Keratinocyte (primary cell): ENCODE measurements at regions not wholly inside any gene's neighbourhood (a gene's known extent, or its start where the extent isn't known, plus 50 kb on each side); places are given as distances from the start of the nearest gene placed in this dataset.

Source experiments
- EZH2 ChIP-seq: IDR thresholded peaks from one replicate; pipeline ENCODE4 v1.6.1; 2012; ENCODE audit warnings: inconsistent platforms, mild to moderate bottlenecking, low read length, moderate library complexity
- TF ChIP-seq, protein P1 (sequence below), 3 experiments: IDR thresholded peaks in 1 of 3; conservative IDR thresholded peaks in 1 of 3; optimal IDR thresholded peaks in 1 of 3; 2 replicates in 2 of 3; 3 replicates in 1 of 3; pipeline versions ENCODE3 to v1.5.1; 2011; ENCODE audit warnings: low read length in 3 of 3, mild to moderate bottlenecking in 3 of 3, moderate library complexity in 2 of 3, control low read depth in 1 of 3, inconsistent platforms in 1 of 3; ENCODE audit not compliant: insufficient read depth in 2 of 3; ENCODE audit errors: extremely low read depth in 1 of 3

- no peak for TF ChIP-seq EZH2
- TF ChIP-seq, protein P1, sequence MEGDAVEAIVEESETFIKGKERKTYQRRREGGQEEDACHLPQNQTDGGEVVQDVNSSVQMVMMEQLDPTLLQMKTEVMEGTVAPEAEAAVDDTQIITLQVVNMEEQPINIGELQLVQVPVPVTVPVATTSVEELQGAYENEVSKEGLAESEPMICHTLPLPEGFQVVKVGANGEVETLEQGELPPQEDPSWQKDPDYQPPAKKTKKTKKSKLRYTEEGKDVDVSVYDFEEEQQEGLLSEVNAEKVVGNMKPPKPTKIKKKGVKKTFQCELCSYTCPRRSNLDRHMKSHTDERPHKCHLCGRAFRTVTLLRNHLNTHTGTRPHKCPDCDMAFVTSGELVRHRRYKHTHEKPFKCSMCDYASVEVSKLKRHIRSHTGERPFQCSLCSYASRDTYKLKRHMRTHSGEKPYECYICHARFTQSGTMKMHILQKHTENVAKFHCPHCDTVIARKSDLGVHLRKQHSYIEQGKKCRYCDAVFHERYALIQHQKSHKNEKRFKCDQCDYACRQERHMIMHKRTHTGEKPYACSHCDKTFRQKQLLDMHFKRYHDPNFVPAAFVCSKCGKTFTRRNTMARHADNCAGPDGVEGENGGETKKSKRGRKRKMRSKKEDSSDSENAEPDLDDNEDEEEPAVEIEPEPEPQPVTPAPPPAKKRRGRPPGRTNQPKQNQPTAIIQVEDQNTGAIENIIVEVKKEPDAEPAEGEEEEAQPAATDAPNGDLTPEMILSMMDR (optimal IDR thresholded peaks at IDR 0.05 in 1 of 3, IDR thresholded peaks at IDR 0.05 in 1 of 3, conservative IDR thresholded peaks at IDR 0.05 in 1 of 3; ENCODE audit: extremely low read depth in 1 of 3, insufficient read depth in 2 of 3, low read length in 3 of 3): no peak
Measured at GRCh38 chr11:69563946-69564775, 76.8 kb upstream of the CCND1 start.
